ENCODE measurements at regions not wholly inside any gene's neighbourhood (a gene's known extent, or its start where the extent isn't known, plus 50 kb on each side); places are given as distances from the start of the nearest gene placed in this dataset.

DNA sequence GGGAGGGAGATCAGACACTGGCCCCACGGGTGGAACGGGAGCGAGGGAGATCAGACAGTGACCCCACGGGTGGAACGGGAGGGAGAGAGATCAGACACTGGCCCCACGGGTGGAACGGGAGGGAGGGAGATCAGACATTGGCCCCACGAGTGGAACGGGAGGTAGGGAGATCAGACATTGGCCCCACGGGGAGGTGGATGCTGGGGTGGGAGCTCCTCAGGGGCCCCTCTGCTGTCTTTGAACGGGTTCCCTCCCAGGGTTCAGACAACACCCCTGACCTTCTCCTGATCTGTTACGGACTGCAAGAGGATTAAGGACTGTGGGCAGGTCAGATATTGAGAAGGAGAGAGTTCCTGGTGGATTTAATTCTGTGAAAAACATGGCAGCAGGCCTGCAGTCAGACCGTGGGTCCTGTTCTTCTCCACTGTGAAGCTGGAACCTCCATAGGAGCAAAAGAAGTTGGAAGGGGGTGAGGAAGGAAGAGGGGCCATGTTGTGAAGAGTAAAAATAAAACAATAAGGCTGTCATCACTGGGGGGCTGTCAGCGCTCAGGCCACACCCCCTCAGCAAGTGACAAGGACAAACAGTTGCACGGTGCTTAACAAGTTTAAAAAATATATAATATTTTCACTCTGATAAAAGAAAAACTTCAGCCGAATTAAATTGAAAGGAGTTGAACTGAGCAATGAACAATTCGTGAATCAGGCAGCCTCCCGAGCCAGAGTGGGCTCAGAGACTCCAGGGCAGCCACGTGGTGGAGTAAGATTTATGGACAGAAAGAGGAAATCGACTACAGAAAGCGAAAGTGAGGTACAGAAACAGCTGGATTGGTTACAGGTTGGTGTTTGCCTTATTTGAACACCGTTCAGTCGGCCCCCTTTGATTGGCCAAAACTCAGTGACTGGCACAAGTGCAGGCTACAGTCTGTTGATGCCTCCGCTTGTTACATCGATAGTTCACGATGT is 348.7 kb upstream of the TNRC6C start:
- ChIA-PET POLR2A (interaction anchor here (0.6 to 2.9 kb wide), 10 partner anchors 10 to 354 kb away, joined by 3 to 28 read pairs (median 4); partner anchors contain the start of gene TNRC6C), CTCF (interaction anchor here (1.2 kb wide), 2 partner anchors 14 to 410 kb away, joined by 3 read pairs; no protein-coding TSS in a partner anchor)
- Histone ChIP-seq H3K36me3 (ENCODE audit: insufficient read depth, low read length) (no peaks in the 10 kb centered on the region), H3K4me3 (ENCODE audit: low read length) (peak overlapping the region; percentile 32), H3K27me3 (ENCODE audit: control insufficient read depth in 1 of 2, insufficient read depth in 2 of 2, low read length in 2 of 2) (no peaks in the 10 kb centered on the region), H3K4me1 (ENCODE audit: insufficient read depth, low read length) (peaks cover 22% of the 10 kb centered on the region), H3K9me3 (ENCODE audit: control insufficient read depth in 1 of 2, insufficient read depth in 1 of 2, low read length in 2 of 2) (no peaks in the 10 kb centered on the region), H3K27ac (ENCODE audit: low read depth in 1 of 2, low read length in 2 of 2) (peak overlapping the region; percentile 2 to 54)
- DNase-seq = peak; percentile 39 to 85 (median 60)
- TF ChIP-seq, protein P1, sequence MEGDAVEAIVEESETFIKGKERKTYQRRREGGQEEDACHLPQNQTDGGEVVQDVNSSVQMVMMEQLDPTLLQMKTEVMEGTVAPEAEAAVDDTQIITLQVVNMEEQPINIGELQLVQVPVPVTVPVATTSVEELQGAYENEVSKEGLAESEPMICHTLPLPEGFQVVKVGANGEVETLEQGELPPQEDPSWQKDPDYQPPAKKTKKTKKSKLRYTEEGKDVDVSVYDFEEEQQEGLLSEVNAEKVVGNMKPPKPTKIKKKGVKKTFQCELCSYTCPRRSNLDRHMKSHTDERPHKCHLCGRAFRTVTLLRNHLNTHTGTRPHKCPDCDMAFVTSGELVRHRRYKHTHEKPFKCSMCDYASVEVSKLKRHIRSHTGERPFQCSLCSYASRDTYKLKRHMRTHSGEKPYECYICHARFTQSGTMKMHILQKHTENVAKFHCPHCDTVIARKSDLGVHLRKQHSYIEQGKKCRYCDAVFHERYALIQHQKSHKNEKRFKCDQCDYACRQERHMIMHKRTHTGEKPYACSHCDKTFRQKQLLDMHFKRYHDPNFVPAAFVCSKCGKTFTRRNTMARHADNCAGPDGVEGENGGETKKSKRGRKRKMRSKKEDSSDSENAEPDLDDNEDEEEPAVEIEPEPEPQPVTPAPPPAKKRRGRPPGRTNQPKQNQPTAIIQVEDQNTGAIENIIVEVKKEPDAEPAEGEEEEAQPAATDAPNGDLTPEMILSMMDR (IDR thresholded peaks at IDR 0.05) = no peak
- Mint-ChIP-seq H3K36me3 (ENCODE audit: low read depth) (no peaks in the 10 kb centered on the region), H3K9me3 (no peaks in the 10 kb centered on the region), H3K27ac (peak overlapping the region; percentile 93), H3K27me3 (no peaks in the 10 kb centered on the region), H3K4me3 (peak overlapping the region; percentile 87), H3K4me1 (ENCODE audit: low read depth) (peaks cover 27% of the 10 kb centered on the region)
- peak; percentile 98 for ATAC-seq (ENCODE audit: poor library complexity)
- intact Hi-C loops (cut with DNase I, micrococcal nuclease) = loop anchor here (1.0 to 5.0 kb wide), 3 partner anchors 52 to 347 kb away; partner anchors contain the start of gene TNRC6C (in 1 of the 2)

DNA sequence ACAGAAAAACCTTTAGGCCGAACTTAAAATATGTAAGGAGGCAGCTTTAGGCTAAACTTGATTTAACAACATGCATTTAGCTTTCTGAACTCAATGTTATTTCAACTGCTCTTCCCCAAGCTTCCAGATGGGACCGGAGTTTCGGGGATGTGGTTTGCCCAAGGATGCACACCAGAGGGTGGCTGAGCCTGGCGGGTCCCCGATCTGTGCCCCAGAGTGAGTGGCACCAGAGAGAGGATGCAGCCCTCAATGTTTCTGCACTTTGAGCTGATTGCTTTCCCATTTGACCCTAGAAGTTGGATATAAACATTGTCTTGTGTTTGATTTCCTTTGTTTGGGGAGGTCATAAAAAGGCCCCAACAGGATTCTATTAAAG is 348.0 kb upstream of the TNRC6C start:
- no peaks in the 10 kb centered on the region for H3K36me3 ChIP-seq (ENCODE audit: insufficient read depth, low read length)
- Mint-ChIP-seq H3K9me3 (no peaks in the 10 kb centered on the region), H3K4me1 (ENCODE audit: low read depth) (peaks cover 27% of the 10 kb centered on the region), H3K27ac (peak overlapping the region; percentile 93), H3K27me3 (no peaks in the 10 kb centered on the region), H3K36me3 (ENCODE audit: low read depth) (no peaks in the 10 kb centered on the region), H3K4me3 (peak overlapping the region; percentile 87)
- DNase-seq (peak in 1 of 14 experiments; percentile 39), ATAC-seq (ENCODE audit: poor library complexity) (peak; percentile 45)
- H3K27me3 ChIP-seq (ENCODE audit: control insufficient read depth in 1 of 2, insufficient read depth in 2 of 2, low read length in 2 of 2) = no peaks in the 10 kb centered on the region
- ChIA-PET POLR2A (interaction anchor here (0.6 to 2.9 kb wide), 12 partner anchors 10 to 353 kb away, joined by 3 to 28 read pairs (median 3); partner anchors contain the start of gene TNRC6C), CTCF (interaction anchor here (1.2 kb wide), 2 partner anchors 14 to 409 kb away, joined by 3 read pairs; no protein-coding TSS in a partner anchor)
- peaks cover 22% of the 10 kb centered on the region for H3K4me1 ChIP-seq (ENCODE audit: insufficient read depth, low read length)
- peak overlapping the region; percentile 32 for H3K4me3 ChIP-seq (ENCODE audit: low read length)
- H3K27ac ChIP-seq (ENCODE audit: low read depth in 1 of 2, low read length in 2 of 2) = peak overlapping the region; percentile 54 to 60
- H3K9me3 ChIP-seq (ENCODE audit: control insufficient read depth in 1 of 2, insufficient read depth in 1 of 2, low read length in 2 of 2) = no peaks in the 10 kb centered on the region
- TF ChIP-seq, protein P1 (IDR thresholded peaks at IDR 0.05) = no peak
- intact Hi-C loops (cut with DNase I, micrococcal nuclease) = loop anchor here (1.0 to 5.0 kb wide), 3 partner anchors 52 to 347 kb away; partner anchors contain the start of gene TNRC6C (in 1 of the 2)

DNA sequence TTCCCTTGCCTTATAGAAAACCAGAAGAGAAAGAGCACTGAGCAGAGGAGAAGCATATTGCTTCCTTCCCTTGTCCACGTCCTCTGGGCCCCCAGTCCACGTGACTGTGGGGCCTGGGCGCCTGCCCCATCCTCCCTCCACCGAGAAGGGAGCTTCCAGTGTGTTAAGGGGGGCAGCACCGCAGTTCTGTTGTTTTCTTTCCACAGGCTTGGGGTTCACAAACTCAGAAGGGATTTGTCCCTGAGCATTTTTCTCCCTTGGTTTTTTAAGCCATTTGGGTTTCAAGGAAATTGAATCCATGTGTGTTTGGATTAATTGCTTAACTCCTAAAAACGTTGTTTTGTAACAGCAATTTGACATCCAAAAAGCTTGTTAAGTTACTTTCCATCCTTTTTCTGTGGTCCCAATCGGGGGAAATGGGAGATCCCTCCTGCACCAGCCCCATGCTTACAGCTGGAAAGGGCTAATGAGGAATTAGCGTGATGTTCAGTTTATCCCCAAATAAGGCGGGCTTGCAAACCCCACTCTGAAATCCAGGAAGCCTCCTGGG is 347.5 kb upstream of the TNRC6C start:
- Histone ChIP-seq H3K4me3 (ENCODE audit: low read length) (no peak overlapping the region), H3K36me3 (ENCODE audit: insufficient read depth, low read length) (no peaks in the 10 kb centered on the region), H3K27ac (ENCODE audit: low read depth in 1 of 2, low read length in 2 of 2) (peak overlapping the region; percentile 54 to 60), H3K4me1 (ENCODE audit: insufficient read depth, low read length) (peaks cover 22% of the 10 kb centered on the region), H3K27me3 (ENCODE audit: control insufficient read depth in 1 of 2, insufficient read depth in 2 of 2, low read length in 2 of 2) (no peaks in the 10 kb centered on the region), H3K9me3 (ENCODE audit: control insufficient read depth in 1 of 2, insufficient read depth in 1 of 2, low read length in 2 of 2) (no peaks in the 10 kb centered on the region)
- intact Hi-C loops (cut with DNase I, micrococcal nuclease) = loop anchor here (1.0 to 5.0 kb wide), 3 partner anchors 51 to 346 kb away; partner anchors contain the start of gene TNRC6C (in 1 of the 2)
- no peaks in the 10 kb centered on the region for H3K36me3 Mint-ChIP-seq (ENCODE audit: low read depth)
- no peaks in the 10 kb centered on the region for H3K9me3 Mint-ChIP-seq
- peaks cover 27% of the 10 kb centered on the region for H3K4me1 Mint-ChIP-seq (ENCODE audit: low read depth)
- no peaks in the 10 kb centered on the region for H3K27me3 Mint-ChIP-seq
- TF ChIP-seq, protein P1 (IDR thresholded peaks at IDR 0.05) = no peak
- peak overlapping the region; percentile 93 for H3K27ac Mint-ChIP-seq
- ATAC-seq (ENCODE audit: poor library complexity) = no peak
- peak in 2 of 14 experiments; percentile 15 to 23 for DNase-seq
- POLR2A ChIA-PET = interaction anchor here (0.6 to 2.9 kb wide), 8 partner anchors 9 to 352 kb away, joined by 3 to 28 read pairs (median 6); partner anchors contain the start of gene TNRC6C
- H3K4me3 Mint-ChIP-seq = peak overlapping the region; percentile 87
- CTCF ChIA-PET = interaction anchor here (1.2 kb wide), 1 partner anchor 409 kb away, joined by 3 read pairs; no protein-coding TSS in a partner anchor
